Nephron progenitor cell (in vitro differentiated cells): ENCODE measurements at regions not wholly inside any gene's neighbourhood (a gene's known extent, or its start where the extent isn't known, plus 50 kb on each side); places are given as distances from the start of the nearest gene placed in this dataset.

Experiments
- DNase-seq: peaks from one replicate; pipeline ENCODE4 v3.0.0; 2021
- H3K27ac Mint-ChIP-seq: 2 replicates; pipeline ENCODE4 v1.8.0; 2021; ENCODE audit warnings: mild to moderate bottlenecking, moderate library complexity, mixed read lengths
- H3K27me3 Mint-ChIP-seq: 2 replicates; pipeline ENCODE4 v1.8.0; 2021; ENCODE audit warnings: mild to moderate bottlenecking, low read depth, mixed read lengths; ENCODE audit not compliant: poor library complexity
- H3K36me3 Mint-ChIP-seq: 2 replicates; pipeline ENCODE4 v1.8.0; 2021; ENCODE audit warnings: low read depth, mixed read lengths
- H3K4me1 Mint-ChIP-seq: 2 replicates; pipeline ENCODE4 v1.8.0; 2021; ENCODE audit warnings: mixed read lengths
- H3K4me3 Mint-ChIP-seq: 2 replicates; pipeline ENCODE4 v1.8.0; 2021; ENCODE audit warnings: mild to moderate bottlenecking, moderate library complexity, mixed read lengths
- H3K9me3 Mint-ChIP-seq: 2 replicates; pipeline ENCODE4 v1.8.0; 2021; ENCODE audit warnings: mild to moderate bottlenecking, moderate library complexity, mixed read lengths
- TF ChIP-seq, protein P1 (sequence below): fragments of 200-600 bp; sonication (generic); IDR thresholded peaks from 2 replicates; pipeline ENCODE4 v1.5.0; 2021; ENCODE audit warnings: antibody characterized with exemption

DNA sequence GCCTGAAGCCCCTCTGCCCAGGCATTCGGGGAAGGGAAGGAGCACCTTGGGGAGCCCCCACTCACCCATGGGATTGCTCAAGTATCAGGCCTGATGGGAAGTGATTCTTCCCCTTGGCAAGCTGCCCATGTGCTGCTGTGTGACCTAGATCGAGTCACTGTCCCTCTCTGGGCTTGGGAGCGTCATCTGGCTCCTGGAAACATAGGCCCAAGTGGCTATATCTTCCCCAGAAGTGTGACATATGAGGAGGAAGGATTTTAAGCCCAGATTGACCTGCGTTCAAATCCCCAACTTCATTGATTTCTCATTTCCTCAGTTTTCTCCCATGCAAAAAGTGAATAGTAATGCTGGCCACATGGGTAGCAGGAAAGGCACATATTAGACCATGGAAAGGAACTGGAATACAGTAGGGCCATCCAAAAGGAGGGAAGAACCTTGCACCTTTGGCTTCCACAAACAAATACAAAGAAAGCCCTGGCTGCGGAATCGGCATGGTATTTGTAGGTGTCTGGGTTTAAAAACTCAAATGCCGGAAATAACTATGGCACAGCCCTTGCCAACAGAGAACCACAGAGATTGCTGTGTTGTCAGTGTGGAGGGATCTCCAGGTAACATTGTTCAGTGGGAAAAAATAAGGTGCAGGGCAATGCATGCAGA, 169.5 kb upstream of the ZMIZ1 start:
- peaks cover 22% of the 10 kb centered on the region for H3K4me1 Mint-ChIP-seq
- TF ChIP-seq, protein P1, sequence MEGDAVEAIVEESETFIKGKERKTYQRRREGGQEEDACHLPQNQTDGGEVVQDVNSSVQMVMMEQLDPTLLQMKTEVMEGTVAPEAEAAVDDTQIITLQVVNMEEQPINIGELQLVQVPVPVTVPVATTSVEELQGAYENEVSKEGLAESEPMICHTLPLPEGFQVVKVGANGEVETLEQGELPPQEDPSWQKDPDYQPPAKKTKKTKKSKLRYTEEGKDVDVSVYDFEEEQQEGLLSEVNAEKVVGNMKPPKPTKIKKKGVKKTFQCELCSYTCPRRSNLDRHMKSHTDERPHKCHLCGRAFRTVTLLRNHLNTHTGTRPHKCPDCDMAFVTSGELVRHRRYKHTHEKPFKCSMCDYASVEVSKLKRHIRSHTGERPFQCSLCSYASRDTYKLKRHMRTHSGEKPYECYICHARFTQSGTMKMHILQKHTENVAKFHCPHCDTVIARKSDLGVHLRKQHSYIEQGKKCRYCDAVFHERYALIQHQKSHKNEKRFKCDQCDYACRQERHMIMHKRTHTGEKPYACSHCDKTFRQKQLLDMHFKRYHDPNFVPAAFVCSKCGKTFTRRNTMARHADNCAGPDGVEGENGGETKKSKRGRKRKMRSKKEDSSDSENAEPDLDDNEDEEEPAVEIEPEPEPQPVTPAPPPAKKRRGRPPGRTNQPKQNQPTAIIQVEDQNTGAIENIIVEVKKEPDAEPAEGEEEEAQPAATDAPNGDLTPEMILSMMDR, result no peak
- no peak overlapping the region for H3K4me3 Mint-ChIP-seq
- DNase-seq, result no peak
- no peaks in the 10 kb centered on the region for H3K36me3 Mint-ChIP-seq
- no peaks in the 10 kb centered on the region for H3K9me3 Mint-ChIP-seq
- H3K27me3 Mint-ChIP-seq, result peaks cover 10% of the 10 kb centered on the region
- H3K27ac Mint-ChIP-seq, result no peak overlapping the region

DNA sequence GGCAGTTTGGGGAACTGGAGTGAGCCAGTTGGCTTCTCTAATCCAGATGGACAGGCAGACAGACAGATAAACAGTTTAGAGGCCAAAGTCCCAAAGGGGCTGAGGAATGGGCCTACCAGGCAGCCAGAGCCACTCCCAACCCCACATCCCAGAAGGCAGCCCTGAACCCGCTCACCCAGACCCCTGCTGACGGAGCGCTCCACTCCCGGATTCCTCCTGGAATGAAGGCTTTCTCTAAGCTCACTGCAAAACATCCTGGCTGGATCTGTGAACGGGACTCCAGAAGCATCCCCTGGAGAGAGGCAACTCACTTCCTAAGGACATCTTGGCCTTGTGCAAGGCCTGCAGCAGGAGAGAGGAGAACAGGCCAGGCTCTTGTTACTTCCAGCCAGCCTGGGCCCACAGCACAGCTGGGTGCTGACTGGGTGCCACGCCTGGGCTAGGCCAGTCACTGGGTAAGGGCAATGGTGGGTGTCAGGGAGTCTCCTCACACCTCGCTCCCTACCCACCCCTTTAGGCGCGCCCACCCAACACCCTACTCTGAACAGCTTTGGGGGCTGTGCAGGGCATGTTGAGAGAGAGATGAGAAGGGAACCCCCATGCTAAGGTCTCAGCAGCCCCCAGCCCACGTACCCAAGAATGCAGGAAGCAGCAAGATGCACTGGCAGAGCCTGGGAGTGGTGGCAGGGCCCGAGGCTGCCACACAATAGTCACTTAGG, 168.6 kb upstream of the ZMIZ1 start:
- Mint-ChIP-seq H3K27me3 (peaks cover 10% of the 10 kb centered on the region), H3K9me3 (no peaks in the 10 kb centered on the region), H3K4me1 (peaks cover 20% of the 10 kb centered on the region), H3K4me3 (no peak overlapping the region), H3K36me3 (no peaks in the 10 kb centered on the region), H3K27ac (no peak overlapping the region)
- DNase-seq, result no peak
- TF ChIP-seq, protein P1, result no peak

DNA sequence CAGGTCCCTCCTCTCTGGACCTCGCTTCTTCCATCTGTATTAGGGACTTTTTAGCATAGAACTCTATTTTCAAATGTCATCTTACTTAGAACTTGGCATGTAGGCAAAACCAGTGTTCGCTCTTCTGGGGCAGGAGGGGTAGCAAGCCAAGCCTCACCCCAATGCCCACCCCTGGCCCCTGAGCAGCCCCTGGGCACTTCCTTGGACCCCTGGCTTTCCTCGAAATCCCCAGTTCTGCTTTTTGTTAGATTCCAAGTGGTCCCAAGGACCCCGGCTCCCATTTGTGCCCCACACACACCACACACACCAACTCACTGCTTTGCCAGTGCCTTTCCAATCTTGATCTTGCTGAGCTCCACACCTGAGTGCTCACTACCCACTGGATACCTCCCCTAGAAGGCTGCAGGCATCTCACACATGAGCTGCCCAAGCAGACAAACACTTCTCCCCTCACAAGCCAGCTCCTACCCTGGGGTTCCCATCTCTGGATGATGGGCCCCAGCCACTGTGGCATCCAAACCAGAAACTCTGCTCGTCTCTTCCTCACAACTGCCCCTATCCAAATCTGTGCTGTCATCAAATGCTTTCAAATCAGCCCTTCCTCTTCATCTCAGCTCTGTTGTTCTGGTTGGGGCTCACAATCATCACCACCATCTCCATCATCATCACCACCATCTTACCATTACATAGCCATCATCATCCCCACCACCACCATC, 167.9 kb upstream of the ZMIZ1 start:
- DNase-seq, result no peak
- peaks cover 21% of the 10 kb centered on the region for H3K4me1 Mint-ChIP-seq
- H3K36me3 Mint-ChIP-seq, result no peaks in the 10 kb centered on the region
- peaks cover 6% of the 10 kb centered on the region for H3K27me3 Mint-ChIP-seq
- H3K27ac Mint-ChIP-seq, result no peak overlapping the region
- H3K4me3 Mint-ChIP-seq, result no peak overlapping the region
- H3K9me3 Mint-ChIP-seq, result no peaks in the 10 kb centered on the region
- TF ChIP-seq, protein P1, result no peak

DNA sequence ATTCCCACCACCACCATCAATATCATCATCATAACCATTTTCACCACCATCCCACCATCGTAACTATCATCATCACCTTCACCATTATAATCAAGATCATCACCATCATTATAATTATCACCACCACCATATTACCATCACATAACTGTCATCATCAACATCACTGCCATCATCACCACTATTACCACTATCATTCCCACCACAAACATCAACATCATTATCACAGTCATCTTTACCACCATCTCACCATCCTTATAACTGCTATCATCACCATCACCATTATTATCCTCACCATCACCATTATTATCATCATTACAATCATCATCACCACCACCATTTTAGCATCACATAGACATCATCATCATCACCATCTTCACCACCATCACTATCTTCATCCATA, 167.1 kb upstream of the ZMIZ1 start:
- no peak overlapping the region for H3K4me3 Mint-ChIP-seq
- H3K27ac Mint-ChIP-seq, result no peak overlapping the region
- no peaks in the 10 kb centered on the region for H3K36me3 Mint-ChIP-seq
- H3K4me1 Mint-ChIP-seq, result peaks cover 15% of the 10 kb centered on the region
- H3K9me3 Mint-ChIP-seq, result no peaks in the 10 kb centered on the region
- TF ChIP-seq, protein P1, result no peak
- H3K27me3 Mint-ChIP-seq, result peaks cover 6% of the 10 kb centered on the region
- DNase-seq, result no peak

DNA sequence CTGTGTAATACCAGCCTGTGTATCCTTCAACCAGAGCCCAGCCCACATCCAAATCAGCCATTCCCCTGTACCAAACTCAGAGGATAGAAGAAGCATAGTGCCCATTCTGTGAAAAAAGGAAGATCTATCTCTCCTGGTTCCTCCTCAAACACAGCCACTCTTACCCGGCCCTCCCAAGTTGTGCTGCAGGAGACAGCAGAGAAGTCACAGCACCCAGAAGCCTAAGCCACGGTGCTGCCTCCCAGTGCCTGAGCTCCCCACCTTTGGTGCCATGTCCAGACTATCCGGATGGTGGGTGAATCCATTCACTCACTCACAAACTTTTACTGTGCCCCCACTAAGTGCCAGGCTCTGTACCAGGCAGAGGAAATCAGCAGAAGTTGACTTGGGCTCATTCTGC, 166.0 kb upstream of the ZMIZ1 start:
- Mint-ChIP-seq H3K36me3 (no peaks in the 10 kb centered on the region), H3K4me3 (no peak overlapping the region), H3K27me3 (peaks cover 10% of the 10 kb centered on the region), H3K27ac (no peak overlapping the region), H3K9me3 (no peaks in the 10 kb centered on the region), H3K4me1 (peaks cover 25% of the 10 kb centered on the region)
- TF ChIP-seq, protein P1, result no peak
- DNase-seq, result no peak
